ENCODE measurements at regions not wholly inside any gene's neighbourhood (a gene's known extent, or its start where the extent isn't known, plus 50 kb on each side); places are given as distances from the start of the nearest gene placed in this dataset.
A peak's percentile ranks its signal among the peaks of the same experiment; 100 is the strongest.

GRCh38 chr9:117926031-117926658 is 221.9 kb downstream of the TLR4 start:
- no peaks in the 10 kb centered on the region for H4K20me1 ChIP-seq (ENCODE audit: low read depth)
- peaks cover 5% of the 10 kb centered on the region for H3K4me1 ChIP-seq
- H3K27me3 Mint-ChIP-seq (ENCODE audit: insufficient read depth, low read depth) = no peaks in the 10 kb centered on the region
- no peaks in the 10 kb centered on the region for H3F3A ChIP-seq (ENCODE audit: low read depth)
- no peaks in the 10 kb centered on the region for H3K36me3 ChIP-seq
- H3K27me3 ChIP-seq = no peaks in the 10 kb centered on the region
- H3K27ac Mint-ChIP-seq = no peak overlapping the region
- no peak overlapping the region for H3K4me3 Mint-ChIP-seq
- no peak for TF ChIP-seq EZH2 (IDR thresholded peaks at IDR 0.05)
- peak; percentile 48 for TF ChIP-seq EZH2phosphoT487 (IDR thresholded peaks at IDR 0.05)
- TF ChIP-seq CTCF (IDR thresholded peaks at IDR 0.05) = no peak
- no peak overlapping the region for H3K27ac ChIP-seq
- no peaks in the 10 kb centered on the region for H3K9me3 ChIP-seq (ENCODE audit: low read depth)
- no peaks in the 10 kb centered on the region for H3K9me3 Mint-ChIP-seq
- DNase-seq (ENCODE audit: low spot score) = peak; percentile 13
- H3K4me1 Mint-ChIP-seq = peaks cover 11% of the 10 kb centered on the region
- no peaks in the 10 kb centered on the region for H3K36me3 Mint-ChIP-seq
- H3K4me2 ChIP-seq = no peak overlapping the region
- no peak overlapping the region for H2AFZ ChIP-seq (replicated peaks)
- H3K79me2 ChIP-seq (ENCODE audit: low read depth) = no peaks in the 10 kb centered on the region
- no peak overlapping the region for H3K4me3 ChIP-seq
- H3K9ac ChIP-seq = no peak overlapping the region

- no peaks in the 10 kb centered on the region for H3K27me3 ChIP-seq
- peak; percentile 25 for DNase-seq (ENCODE audit: low spot score)
- no peaks in the 10 kb centered on the region for H3F3A ChIP-seq (ENCODE audit: low read depth)
- Mint-ChIP-seq H3K36me3 (no peaks in the 10 kb centered on the region), H3K27me3 (ENCODE audit: insufficient read depth, low read depth) (no peaks in the 10 kb centered on the region), H3K27ac (no peak overlapping the region), H3K4me1 (peaks cover 11% of the 10 kb centered on the region), H3K4me3 (no peak overlapping the region), H3K9me3 (no peaks in the 10 kb centered on the region)
- H3K4me1 ChIP-seq = peaks cover 5% of the 10 kb centered on the region
- no peaks in the 10 kb centered on the region for H4K20me1 ChIP-seq (ENCODE audit: low read depth)
- no peaks in the 10 kb centered on the region for H3K36me3 ChIP-seq
- TF ChIP-seq EZH2phosphoT487 (IDR thresholded peaks at IDR 0.05) = no peak
- no peak for TF ChIP-seq EZH2 (IDR thresholded peaks at IDR 0.05)
- peak; percentile 40 for TF ChIP-seq CTCF (IDR thresholded peaks at IDR 0.05)
- no peaks in the 10 kb centered on the region for H3K79me2 ChIP-seq (ENCODE audit: low read depth)
- no peak overlapping the region for H3K4me2 ChIP-seq
- H2AFZ ChIP-seq (replicated peaks) = no peak overlapping the region
- H3K4me3 ChIP-seq = no peak overlapping the region
- no peak overlapping the region for H3K9ac ChIP-seq
- H3K27ac ChIP-seq = no peak overlapping the region
- no peaks in the 10 kb centered on the region for H3K9me3 ChIP-seq (ENCODE audit: low read depth)
These were observed 223.2 kb downstream of the TLR4 start for GRCh38 chr9:117927354-117927753.

GRCh38 chr9:117929868-117930267 is 225.7 kb downstream of the TLR4 start:
- Mint-ChIP-seq H3K27me3 (ENCODE audit: insufficient read depth, low read depth) (no peaks in the 10 kb centered on the region), H3K36me3 (no peaks in the 10 kb centered on the region), H3K9me3 (no peaks in the 10 kb centered on the region), H3K4me1 (peaks cover 16% of the 10 kb centered on the region), H3K27ac (no peak overlapping the region), H3K4me3 (no peak overlapping the region)
- Histone ChIP-seq H3K4me3 (no peak overlapping the region), H3K36me3 (no peaks in the 10 kb centered on the region), H3F3A (ENCODE audit: low read depth) (no peaks in the 10 kb centered on the region), H3K79me2 (ENCODE audit: low read depth) (no peaks in the 10 kb centered on the region), H3K9me3 (ENCODE audit: low read depth) (no peaks in the 10 kb centered on the region), H3K4me2 (no peak overlapping the region), H4K20me1 (ENCODE audit: low read depth) (no peaks in the 10 kb centered on the region), H3K27me3 (no peaks in the 10 kb centered on the region), H3K27ac (no peak overlapping the region), H2AFZ (replicated peaks) (no peak overlapping the region), H3K4me1 (peaks cover 5% of the 10 kb centered on the region), H3K9ac (no peak overlapping the region)
- no peak for DNase-seq (ENCODE audit: low spot score)
- TF ChIP-seq EZH2 (IDR thresholded peaks at IDR 0.05) = no peak
- TF ChIP-seq EZH2phosphoT487 (IDR thresholded peaks at IDR 0.05) = no peak
- TF ChIP-seq CTCF (IDR thresholded peaks at IDR 0.05) = no peak
